H1 (cell line): ENCODE measurements at regions not wholly inside any gene's neighbourhood (a gene's known extent, or its start where the extent isn't known, plus 50 kb on each side); places are given as distances from the start of the nearest gene placed in this dataset.

ENCODE experiments used
- CTCF ChIA-PET: fragments of 300-600 bp; sonication (Branson Sonifier 250); formaldehyde crosslinking; loops from one replicate; lab custom pipeline; 2021; ENCODE audit not compliant: partially characterized antibody; lab: Charles Lee
- POLR2A ChIA-PET: fragments of 300-600 bp; sonication (Branson Sonifier 250); formaldehyde crosslinking; loops from one replicate; lab custom pipeline; 2021; ENCODE audit warnings: inconsistent platforms; ENCODE audit not compliant: partially characterized antibody; lab: Charles Lee
- DNase-seq, 2 experiments: peaks; one replicate each; pipeline versions ENCODE4 v3.0.0 to v3.0.0-alpha.2; 2010 to 2022; ENCODE audit warnings: low spot score in 2 of 2, low read depth in 1 of 2, mixed read lengths in 1 of 2
- FAIRE-seq: peaks from 2 replicates; lab custom pipeline; 2011; peaks lifted over from hg19 to GRCh38; lab: Jason Lieb, UNC
- H2AFZ ChIP-seq: 2 replicates; pipeline ENCODE4 v1.8.1; 2012; ENCODE audit warnings: low read length, inconsistent platforms
- H2AK5ac ChIP-seq: 2 replicates; pipeline ENCODE4 v1.6.1; 2013; ENCODE audit warnings: low read depth, low read length
- H2BK120ac ChIP-seq: replicated peaks from 2 replicates; pipeline ENCODE3; 2013; ENCODE audit warnings: low read depth, low read length, inconsistent platforms
- H2BK12ac ChIP-seq: 2 replicates; pipeline ENCODE4 v1.6.1; 2013; ENCODE audit warnings: low read depth, low read length
- H2BK15ac ChIP-seq: 2 replicates; pipeline ENCODE4 v1.6.1; 2013; ENCODE audit warnings: low read length
- H2BK20ac ChIP-seq: 2 replicates; pipeline ENCODE4 v1.6.1; 2013; ENCODE audit warnings: low read length
- H2BK5ac ChIP-seq: 2 replicates; pipeline ENCODE4 v1.6.1; 2013; ENCODE audit warnings: low read depth, low read length
- H3K14ac ChIP-seq: 2 replicates; pipeline ENCODE4 v1.6.1; 2013; ENCODE audit warnings: inconsistent platforms; ENCODE audit not compliant: insufficient read length
- H3K18ac ChIP-seq: 2 replicates; pipeline ENCODE4 v1.6.1; 2013; ENCODE audit warnings: low read length; ENCODE audit errors: extremely low read depth
- H3K23ac ChIP-seq: 2 replicates; pipeline ENCODE4 v1.6.1; 2013; ENCODE audit warnings: inconsistent platforms; ENCODE audit not compliant: insufficient read length
- H3K23me2 ChIP-seq: 2 replicates; pipeline ENCODE4 v1.6.1; 2013; ENCODE audit warnings: low read depth, low read length
- H3K27ac ChIP-seq: 2 replicates; pipeline ENCODE4 v1.6.1; 2011; ENCODE audit warnings: low read depth, low read length, inconsistent platforms
- H3K27me3 ChIP-seq, 4 experiments: replicated peaks in 1 of 4; 1 replicate in 1 of 4; 2 replicates in 3 of 4; pipeline versions ENCODE4 v1.6.1 to v1.8.1; 2011 to 2013; ENCODE audit warnings: low read length in 3 of 4, mild to moderate bottlenecking in 3 of 4, inconsistent platforms in 2 of 4, mixed read lengths in 2 of 4, moderate library complexity in 1 of 4; ENCODE audit not compliant: control insufficient read depth in 3 of 4, insufficient read depth in 3 of 4; ENCODE audit errors: extremely low read depth in 1 of 4
- H3K36me3 ChIP-seq, 4 experiments: 2 replicates each; pipeline versions ENCODE4 v1.6.1 to v1.8.1; 2011 to 2013; ENCODE audit warnings: mild to moderate bottlenecking in 4 of 4, low read length in 3 of 4, moderate library complexity in 2 of 4, control low read depth in 1 of 4, inconsistent platforms in 1 of 4; ENCODE audit not compliant: insufficient read depth in 4 of 4, control insufficient read depth in 2 of 4
- H3K4ac ChIP-seq: replicated peaks from 2 replicates; pipeline ENCODE3; 2013; ENCODE audit warnings: low read length, low read depth, mixed read lengths, inconsistent platforms; ENCODE audit not compliant: insufficient read length
- H3K4me1 ChIP-seq, 4 experiments: replicated peaks in 1 of 4; 1 replicate in 1 of 4; 2 replicates in 3 of 4; pipeline versions ENCODE4 v1.6.1 to v1.8.1; 2011 to 2013; ENCODE audit warnings: low read length in 3 of 4, inconsistent platforms in 2 of 4, mixed read lengths in 1 of 4; ENCODE audit not compliant: insufficient read depth in 4 of 4, control insufficient read depth in 3 of 4
- H3K4me2 ChIP-seq, 2 experiments: 2 replicates each; pipeline versions ENCODE4 v1.6.1 to v1.8.1; 2011 to 2013; ENCODE audit warnings: low read depth in 2 of 2, low read length in 2 of 2, control low read depth in 1 of 2, inconsistent platforms in 1 of 2, mild to moderate bottlenecking in 1 of 2; ENCODE audit not compliant: insufficient read depth in 1 of 2
- H3K4me3 ChIP-seq, 4 experiments: fragments of 200-600, 300-600 bp in 1 of 4; sonication (generic), shearing (Covaris generic), sonication (Bioruptor Twin) in 1 of 4; 2 replicates each; pipeline versions ENCODE4 v1.5.1 to v1.8.1; 2011 to 2016; ENCODE audit warnings: low read length in 4 of 4, low read depth in 3 of 4, control low read depth in 2 of 4, inconsistent platforms in 2 of 4, mild to moderate bottlenecking in 2 of 4, mixed read lengths in 1 of 4, moderate library complexity in 1 of 4; ENCODE audit not compliant: insufficient read depth in 2 of 4; ENCODE audit errors: extremely low read depth in 1 of 4
- H3K56ac ChIP-seq: replicated peaks from 2 replicates; pipeline ENCODE3; 2013; ENCODE audit warnings: low read depth, mild to moderate bottlenecking, mixed read lengths, low read length, inconsistent platforms; ENCODE audit not compliant: insufficient read length
- H3K79me1 ChIP-seq: 2 replicates; pipeline ENCODE4 v1.6.1; 2013; ENCODE audit warnings: low read depth, low read length, control low read depth
- H3K79me2 ChIP-seq, 2 experiments: 2 replicates each; pipeline versions ENCODE4 v1.6.1 to v1.8.1; 2012 to 2013; ENCODE audit warnings: low read length in 2 of 2, mild to moderate bottlenecking in 2 of 2, inconsistent platforms in 1 of 2; ENCODE audit not compliant: insufficient read depth in 2 of 2, control insufficient read depth in 1 of 2
- H3K9ac ChIP-seq, 4 experiments: replicated peaks in 1 of 4; 1 replicate in 1 of 4; 2 replicates in 3 of 4; pipeline versions ENCODE4 v1.6.1 to v1.8.1; 2011 to 2013; ENCODE audit warnings: low read depth in 3 of 4, low read length in 3 of 4, control low read depth in 2 of 4, mild to moderate bottlenecking in 2 of 4, moderate library complexity in 2 of 4, inconsistent platforms in 1 of 4; ENCODE audit errors: extremely low read depth in 1 of 4
- H3K9me3 ChIP-seq, 2 experiments: 2 replicates each; pipeline versions ENCODE4 v1.6.1 to v1.8.1; 2012 to 2013; ENCODE audit warnings: mild to moderate bottlenecking in 2 of 2, moderate library complexity in 2 of 2, control low read depth in 1 of 2, inconsistent platforms in 1 of 2, low read depth in 1 of 2, low read length in 1 of 2, mixed read lengths in 1 of 2; ENCODE audit not compliant: insufficient read depth in 2 of 2
- H4K20me1 ChIP-seq, 2 experiments: replicated peaks in 1 of 2; 2 replicates each; pipeline versions ENCODE3 to v1.8.1; 2011 to 2013; ENCODE audit warnings: inconsistent platforms in 2 of 2, low read length in 2 of 2, mild to moderate bottlenecking in 1 of 2; ENCODE audit not compliant: insufficient read depth in 2 of 2, control insufficient read depth in 1 of 2
- H4K5ac ChIP-seq: 2 replicates; pipeline ENCODE4 v1.6.1; 2013; ENCODE audit warnings: low read length, low read depth, mixed read lengths, inconsistent platforms; ENCODE audit not compliant: insufficient read length
- H4K8ac ChIP-seq: 2 replicates; pipeline ENCODE4 v1.8.0; 2013; ENCODE audit warnings: mild to moderate bottlenecking, moderate library complexity, low read length, inconsistent platforms; ENCODE audit not compliant: insufficient read depth; ENCODE audit errors: extremely low read depth
- H4K91ac ChIP-seq: replicated peaks from 2 replicates; pipeline ENCODE3; 2013; ENCODE audit warnings: low read length, mixed read lengths, inconsistent platforms; ENCODE audit not compliant: insufficient read length
- ASH2L ChIP-seq: fragments of 200-600, 300-600 bp; sonication (generic); IDR thresholded peaks from one replicate; pipeline ENCODE4 v1.7.1; 2017; ENCODE audit warnings: low read length
- BACH1 ChIP-seq: IDR thresholded peaks from 2 replicates; pipeline ENCODE4 v1.6.1; 2012; ENCODE audit warnings: low read length, improper control_type of control experiment
- CBX8 ChIP-seq: fragments of 300-800, 300-1000 bp; sonication (generic); IDR thresholded peaks from 2 replicates; pipeline ENCODE4 v1.7.1; 2016; ENCODE audit warnings: low read depth, low read length, borderline replicate concordance
- CREB1 ChIP-seq: IDR thresholded peaks from 2 replicates; pipeline ENCODE4 v1.6.1; 2012; ENCODE audit warnings: inconsistent platforms
- EGR1 ChIP-seq: IDR thresholded peaks from 2 replicates; pipeline ENCODE4 v1.6.1; 2011; ENCODE audit warnings: low read depth, low read length, borderline replicate concordance
- JUND ChIP-seq: IDR thresholded peaks from 2 replicates; pipeline ENCODE4 v1.6.1; 2011; ENCODE audit warnings: mild to moderate bottlenecking, improper control_type of control experiment, low read length
- NRF1 ChIP-seq: IDR thresholded peaks from 2 replicates; pipeline ENCODE4 v1.6.1; 2011; ENCODE audit warnings: mild to moderate bottlenecking, low read depth, low read length, improper control_type of control experiment
- POLR2AphosphoS5 ChIP-seq: IDR thresholded peaks from 2 replicates; pipeline ENCODE4 v1.6.1; 2011; ENCODE audit warnings: low read depth, low read length
- RBBP5 ChIP-seq: IDR thresholded peaks from 2 replicates; pipeline ENCODE4 v1.7.1; 2012; ENCODE audit warnings: low read depth, mild to moderate bottlenecking, inconsistent platforms, low read length, moderate library complexity, borderline replicate concordance
- SIN3A ChIP-seq, 2 experiments: IDR thresholded peaks in 1 of 2; conservative IDR thresholded peaks in 1 of 2; 2 replicates each; pipeline ENCODE4 v1.6.1; 2011 to 2012; ENCODE audit warnings: low read length in 2 of 2, improper control_type of control experiment in 1 of 2, low read depth in 1 of 2, mild to moderate bottlenecking in 1 of 2
- SRF ChIP-seq: IDR thresholded peaks from 2 replicates; pipeline ENCODE4 v1.6.1; 2011; ENCODE audit warnings: mild to moderate bottlenecking, low read depth, low read length, moderate library complexity
- SUZ12 ChIP-seq: fragments of 200-600 bp; sonication (generic); IDR thresholded peaks from 2 replicates; pipeline ENCODE4 v1.6.1; 2012; ENCODE audit warnings: mild to moderate bottlenecking, inconsistent platforms, low read length, moderate library complexity, mixed read lengths
- WGBS, 2 experiments: shearing (Covaris generic) in 1 of 2; methylation state at CpG; one replicate each; pipeline versions ENCODE4 v1.1.6 to v1.1.7; 2013 to 2015; ENCODE audit warnings: low lambda C conversion rate in 2 of 2, mixed read lengths in 2 of 2, inconsistent platforms in 1 of 2, low coverage in 1 of 2, missing lambda C conversion rate in 1 of 2; ENCODE audit not compliant: insufficient replicate concordance in 2 of 2, insufficient coverage in 1 of 2, insufficient read length in 1 of 2; ENCODE audit errors: extremely low coverage in 1 of 2, missing lambda C conversion rate in 1 of 2; 5-methylcytosine and 5-hydroxymethylcytosine counted together
- TF ChIP-seq, protein P1 (sequence below): IDR thresholded peaks from 2 replicates; pipeline ENCODE4 v1.6.1; 2012; ENCODE audit warnings: low read length, inconsistent platforms
- TF ChIP-seq, protein P2 (sequence below): IDR thresholded peaks from 2 replicates; pipeline ENCODE4 v1.6.1; 2011; ENCODE audit warnings: low read depth, mild to moderate bottlenecking, low read length; ENCODE audit not compliant: insufficient read depth

DNA sequence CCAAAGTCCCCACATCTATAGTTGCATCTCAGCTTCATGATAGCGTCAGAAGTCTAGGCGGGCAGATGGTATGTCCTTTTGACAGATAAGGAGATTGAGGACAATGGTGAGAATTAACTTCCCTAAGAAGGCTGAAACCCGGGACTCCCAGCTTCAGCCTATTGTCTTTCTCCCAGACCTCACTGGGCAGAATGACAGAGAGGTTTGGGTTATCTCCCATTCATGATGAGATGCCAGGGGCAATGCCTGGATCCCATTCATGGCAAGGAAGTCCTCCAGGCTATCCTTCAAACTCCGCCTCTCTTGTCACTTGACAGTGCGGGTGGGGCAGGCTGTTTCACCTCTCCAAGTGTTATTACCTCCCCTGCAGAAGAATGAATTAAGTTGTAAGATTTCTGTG lies 100.3 kb downstream of the IRX5 start:
- H3K56ac ChIP-seq: no peak overlapping the region
- ChIA-PET POLR2A (no interaction called here), CTCF (interaction anchor here (0.7 to 2.3 kb wide), 2 partner anchors 13 to 367 kb away, joined by 4 to 10 read pairs; no protein-coding TSS in a partner anchor)
- no peak for DNase-seq
- no peak overlapping the region for H3K27ac ChIP-seq
- H3K79me2 ChIP-seq: no peaks in the 10 kb centered on the region
- H3K9me3 ChIP-seq: no peaks in the 10 kb centered on the region
- H2BK12ac ChIP-seq: no peak overlapping the region
- no peaks in the 10 kb centered on the region for H3K79me1 ChIP-seq
- H4K5ac ChIP-seq: no peak overlapping the region
- H2BK20ac ChIP-seq: no peak overlapping the region
- no peaks in the 10 kb centered on the region for H3K36me3 ChIP-seq
- H2BK120ac ChIP-seq: no peak overlapping the region
- H2BK5ac ChIP-seq: no peak overlapping the region
- no peak overlapping the region for H2BK15ac ChIP-seq
- H3K4me3 ChIP-seq: no peak overlapping the region
- H3K23ac ChIP-seq: no peak overlapping the region
- no peak overlapping the region for H2AFZ ChIP-seq
- H3K27me3 ChIP-seq: no peaks in the 10 kb centered on the region
- WGBS, 2 experiments: 88% methylated on average over 5 of the region's 5 CpGs; no CpG with 5 or more reads in 1 of the 2 experiments
- no peak overlapping the region for H4K91ac ChIP-seq
- H3K23me2 ChIP-seq: no peaks in the 10 kb centered on the region
- H3K4me2 ChIP-seq: no peak overlapping the region
- H2AK5ac ChIP-seq: no peak overlapping the region
- no peak overlapping the region for H4K8ac ChIP-seq
- H3K14ac ChIP-seq: no peak overlapping the region
- H4K20me1 ChIP-seq: no peaks in the 10 kb centered on the region
- no peaks in the 10 kb centered on the region for H3K4me1 ChIP-seq
- no peak overlapping the region for H3K18ac ChIP-seq
- no peak overlapping the region for H3K4ac ChIP-seq
- FAIRE-seq: no peak
- H3K9ac ChIP-seq: no peak overlapping the region
- TF ChIP-seq CBX8 (no peak), ASH2L (no peak), EGR1 (no peak), JUND (no peak), CREB1 (no peak), SUZ12 (no peak), SRF (no peak), NRF1 (no peak), BACH1 (no peak), SIN3A (conservative IDR thresholded peaks at IDR 0.05 in 1 of 2, IDR thresholded peaks at IDR 0.05 in 1 of 2; ENCODE audit: low read depth in 1 of 2, low read length in 2 of 2) (no peak), POLR2AphosphoS5 (no peak), RBBP5 (no peak)
- TF ChIP-seq, protein P1, sequence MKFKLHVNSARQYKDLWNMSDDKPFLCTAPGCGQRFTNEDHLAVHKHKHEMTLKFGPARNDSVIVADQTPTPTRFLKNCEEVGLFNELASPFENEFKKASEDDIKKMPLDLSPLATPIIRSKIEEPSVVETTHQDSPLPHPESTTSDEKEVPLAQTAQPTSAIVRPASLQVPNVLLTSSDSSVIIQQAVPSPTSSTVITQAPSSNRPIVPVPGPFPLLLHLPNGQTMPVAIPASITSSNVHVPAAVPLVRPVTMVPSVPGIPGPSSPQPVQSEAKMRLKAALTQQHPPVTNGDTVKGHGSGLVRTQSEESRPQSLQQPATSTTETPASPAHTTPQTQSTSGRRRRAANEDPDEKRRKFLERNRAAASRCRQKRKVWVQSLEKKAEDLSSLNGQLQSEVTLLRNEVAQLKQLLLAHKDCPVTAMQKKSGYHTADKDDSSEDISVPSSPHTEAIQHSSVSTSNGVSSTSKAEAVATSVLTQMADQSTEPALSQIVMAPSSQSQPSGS: no peak
- TF ChIP-seq, protein P2, sequence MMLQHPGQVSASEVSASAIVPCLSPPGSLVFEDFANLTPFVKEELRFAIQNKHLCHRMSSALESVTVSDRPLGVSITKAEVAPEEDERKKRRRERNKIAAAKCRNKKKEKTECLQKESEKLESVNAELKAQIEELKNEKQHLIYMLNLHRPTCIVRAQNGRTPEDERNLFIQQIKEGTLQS: no peak
